Fibroblast of skin of left biceps (primary cell): ENCODE measurements at regions not wholly inside any gene's neighbourhood (a gene's known extent, or its start where the extent isn't known, plus 50 kb on each side); places are given as distances from the start of the nearest gene placed in this dataset.
"Not testable (repeated sequence)": the region's sequence is repeated elsewhere in the genome, so short reads cannot be mapped to it uniquely, and the experiment has no call there.

Experiments used
- DNase-seq, 2 experiments: peaks; one replicate each; pipeline ENCODE4 v3.0.0-alpha.2; 2013; ENCODE audit warnings: low read depth in 2 of 2

GRCh38 chr17:70936724-70937123 is 767.4 kb downstream of the KCNJ2 start:
- no peak for DNase-seq

- no peak for DNase-seq
Observed at GRCh38 chr17:70938336-70938735, 769.0 kb downstream of the KCNJ2 start.

GRCh38 chr17:70945386-70945785 is 776.1 kb downstream of the KCNJ2 start:
- no peak for DNase-seq

GRCh38 chr17:70947215-70947614 is 777.9 kb downstream of the KCNJ2 start:
- no peak for DNase-seq

- DNase-seq, result no peak
Observed at GRCh38 chr17:70947636-70948565, 778.6 kb downstream of the KCNJ2 start.

GRCh38 chr17:70953140-70953539 is 783.8 kb downstream of the KCNJ2 start:
- not testable (repeated sequence) for DNase-seq

- no peak for DNase-seq
Observed at GRCh38 chr17:70955441-70955840, 786.1 kb downstream of the KCNJ2 start.

GRCh38 chr17:70956726-70957125 is 787.4 kb downstream of the KCNJ2 start:
- no peak for DNase-seq

- DNase-seq, result no peak
Observed at GRCh38 chr17:70961341-70961740, 792.0 kb downstream of the KCNJ2 start.

- DNase-seq, result no peak
Observed at GRCh38 chr17:70968302-70968701, 799.0 kb downstream of the KCNJ2 start.

GRCh38 chr17:70969521-70970034 is 800.2 kb downstream of the KCNJ2 start:
- no peak for DNase-seq

- no peak for DNase-seq
Observed at GRCh38 chr17:70976447-70976846, 807.1 kb downstream of the KCNJ2 start.

GRCh38 chr17:70984873-70985272 is 815.5 kb downstream of the KCNJ2 start:
- no peak for DNase-seq

GRCh38 chr17:70987867-70988340 is 818.6 kb downstream of the KCNJ2 start:
- DNase-seq, result no peak

- no peak for DNase-seq
Observed at GRCh38 chr17:70988622-70989021, 819.3 kb downstream of the KCNJ2 start.

GRCh38 chr17:70989280-70989679 is 819.9 kb downstream of the KCNJ2 start:
- DNase-seq, result no peak

- no peak for DNase-seq
Observed at GRCh38 chr17:70994194-70994593, 824.9 kb downstream of the KCNJ2 start.

- DNase-seq, result no peak
Observed at GRCh38 chr17:70995997-70996396, 826.7 kb downstream of the KCNJ2 start.

GRCh38 chr17:71003736-71004135 is 834.4 kb downstream of the KCNJ2 start:
- no peak for DNase-seq

- DNase-seq, result peak in 1 of 2 experiments; percentile 0
Observed at GRCh38 chr17:71004413-71004812, 835.1 kb downstream of the KCNJ2 start.

- DNase-seq, result no peak
Observed at GRCh38 chr17:71011391-71011790, 842.1 kb downstream of the KCNJ2 start.

GRCh38 chr17:71019699-71020098 is 850.4 kb downstream of the KCNJ2 start:
- DNase-seq, result no peak

- DNase-seq, result no peak
Observed at GRCh38 chr17:71022758-71023157, 853.4 kb downstream of the KCNJ2 start.
